Myocyte (in vitro differentiated cells): ENCODE measurements at regions not wholly inside any gene's neighbourhood (a gene's known extent, or its start where the extent isn't known, plus 50 kb on each side); places are given as distances from the start of the nearest gene placed in this dataset.

Source experiments
- DNase-seq: peaks from one replicate; pipeline ENCODE4 v3.0.0-alpha.2; 2012; ENCODE audit warnings: low read depth

- DNase-seq: no peak
Measured at GRCh38 chr2:145593280-145593679, 1073.4 kb upstream of the ZEB2 start.

- DNase-seq: no peak
Measured at GRCh38 chr2:145592361-145592760, 1072.4 kb upstream of the ZEB2 start.

GRCh38 chr2:145591109-145591809 is 1071.3 kb upstream of the ZEB2 start:
- DNase-seq: no peak

GRCh38 chr2:145587922-145588321 is 1068.0 kb upstream of the ZEB2 start:
- DNase-seq: no peak

- no peak for DNase-seq
Measured at GRCh38 chr2:145584353-145584752, 1064.4 kb upstream of the ZEB2 start.

GRCh38 chr2:145573608-145574007 is 1053.7 kb upstream of the ZEB2 start:
- DNase-seq: no peak

- DNase-seq: no peak
Measured at GRCh38 chr2:145572238-145572637, 1052.3 kb upstream of the ZEB2 start.

GRCh38 chr2:145569108-145569507 is 1049.2 kb upstream of the ZEB2 start:
- DNase-seq: no peak

GRCh38 chr2:145563741-145564615 is 1044.1 kb upstream of the ZEB2 start:
- DNase-seq: peak; percentile 75

- no peak for DNase-seq
Measured at GRCh38 chr2:145561152-145561551, 1041.2 kb upstream of the ZEB2 start.

- no peak for DNase-seq
Measured at GRCh38 chr2:145558617-145559350, 1038.9 kb upstream of the ZEB2 start.

GRCh38 chr2:145555360-145555759 is 1035.4 kb upstream of the ZEB2 start:
- DNase-seq: no peak

- no peak for DNase-seq
Measured at GRCh38 chr2:145551686-145552085, 1031.8 kb upstream of the ZEB2 start.

- no peak for DNase-seq
Measured at GRCh38 chr2:145548479-145548878, 1028.6 kb upstream of the ZEB2 start.

GRCh38 chr2:145547620-145548019 is 1027.7 kb upstream of the ZEB2 start:
- no peak for DNase-seq

GRCh38 chr2:145546091-145546490 is 1026.2 kb upstream of the ZEB2 start:
- no peak for DNase-seq

GRCh38 chr2:145543856-145544255 is 1023.9 kb upstream of the ZEB2 start:
- no peak for DNase-seq

- DNase-seq: no peak
Measured at GRCh38 chr2:145543155-145543554, 1023.2 kb upstream of the ZEB2 start.

GRCh38 chr2:145541028-145541427 is 1021.1 kb upstream of the ZEB2 start:
- no peak for DNase-seq

GRCh38 chr2:145538661-145539350 is 1018.9 kb upstream of the ZEB2 start:
- DNase-seq: no peak

GRCh38 chr2:145530653-145531052 is 1010.7 kb upstream of the ZEB2 start:
- no peak for DNase-seq
